ENCODE measurements at regions not wholly inside any gene's neighbourhood (a gene's known extent, or its start where the extent isn't known, plus 50 kb on each side); places are given as distances from the start of the nearest gene placed in this dataset.

GRCh38 chr15:60183366-60183765, 179.3 kb downstream of the FOXB1 start:
- TF ChIP-seq CTCF (IDR thresholded peaks at IDR 0.05) (no peak), POLR2A (IDR thresholded peaks at IDR 0.05) (no peak)

All from stomach (tissue), 4 donors.